ENCODE measurements at regions not wholly inside any gene's neighbourhood (a gene's known extent, or its start where the extent isn't known, plus 50 kb on each side); places are given as distances from the start of the nearest gene placed in this dataset.

GRCh38 chr3:113091417-113091816, 100.6 kb downstream of the GTPBP8 start (continued):
- no peak for TF ChIP-seq CTCF (conservative IDR thresholded peaks at IDR 0.05; ENCODE audit: low read depth, low read length)

GRCh38 chr3:113092746-113093145, 102.0 kb downstream of the GTPBP8 start:
- Histone ChIP-seq H3K4ac (ENCODE audit: low read depth, low read length) (no peak overlapping the region), H3K56ac (ENCODE audit: extremely low read depth, insufficient read depth, low read length) (no peak overlapping the region), H3K14ac (replicated peaks; ENCODE audit: low read depth, low read length) (no peak overlapping the region), H2AFZ (replicated peaks; ENCODE audit: low read length, poor library complexity) (no peak overlapping the region), H4K8ac (ENCODE audit: low read depth in 2 of 2, low read length in 2 of 2) (no peak overlapping the region), H2BK5ac (ENCODE audit: low read depth, low read length, poor library complexity, severe bottlenecking) (no peak overlapping the region), H3K4me3 (ENCODE audit: insufficient read depth, low read depth, low read length) (no peak overlapping the region), H4K20me1 (ENCODE audit: insufficient read depth, low read length) (no peaks in the 10 kb centered on the region), H3K9ac (ENCODE audit: low read depth, low read length) (no peak overlapping the region), H4K5ac (ENCODE audit: low read depth, low read length) (no peak overlapping the region), H3K9me3 (ENCODE audit: control insufficient read depth, insufficient read depth, low read length) (no peaks in the 10 kb centered on the region), H3K27ac (ENCODE audit: insufficient read depth, low read length) (no peak overlapping the region), H3K79me1 (ENCODE audit: low read depth in 1 of 2, low read length in 2 of 2) (no peaks in the 10 kb centered on the region), H3K9me1 (ENCODE audit: insufficient read depth, low read length) (peaks cover under 1% of the 10 kb centered on the region; the same call in 1 of the 2 replicates), H2BK20ac (ENCODE audit: low read depth, low read length) (no peak overlapping the region), H3K4me2 (ENCODE audit: low read depth, low read length) (no peak overlapping the region), H3K36me3 (ENCODE audit: control insufficient read depth, insufficient read depth, low read length) (no peaks in the 10 kb centered on the region), H2BK15ac (ENCODE audit: low read depth, low read length) (no peak overlapping the region), H2BK120ac (ENCODE audit: low read depth, low read length) (no peak overlapping the region), H3K23ac (ENCODE audit: low read depth, low read length) (no peak overlapping the region), H3K4me1 (ENCODE audit: control insufficient read depth, insufficient read depth, low read length) (peaks cover 6% of the 10 kb centered on the region), H4K91ac (ENCODE audit: insufficient read depth, low read depth, low read length) (no peak overlapping the region), H3K18ac (ENCODE audit: low read depth, low read length) (no peak overlapping the region), H3K27me3 (ENCODE audit: control insufficient read depth, insufficient read depth, low read length) (peaks cover 28% of the 10 kb centered on the region), H2AK9ac (replicated peaks; ENCODE audit: low read depth, low read length, poor library complexity) (no peak overlapping the region), H2AK5ac (ENCODE audit: low read depth, low read length) (no peak overlapping the region)
- CTCF ChIA-PET, result no interaction called here
- dilution Hi-C loops (cut with HindIII; ENCODE audit: low sequenced_read_pairs, unreplicated experiment), result no loop called here
- POLR2A ChIA-PET (ENCODE audit: unreplicated experiment), result no interaction called here
- TF ChIP-seq BHLHE40 (IDR thresholded peaks at IDR 0.05; ENCODE audit: low read depth, low read length) (no peak), MXI1 (IDR thresholded peaks at IDR 0.05; ENCODE audit: borderline replicate concordance, low read depth, low read length) (no peak), SMC3 (IDR thresholded peaks at IDR 0.05; ENCODE audit: low read depth, low read length) (no peak), RFX5 (IDR thresholded peaks at IDR 0.05; ENCODE audit: low read depth, low read length) (no peak), CTCF (conservative IDR thresholded peaks at IDR 0.05; ENCODE audit: low read depth, low read length) (no peak)
- BruUV-seq (replicated peaks), result no TSS peak
- ATAC-seq (ENCODE audit: low read depth) (no peak), DNase-seq (no peak)
- intact Hi-C loops (cut with micrococcal nuclease), result no loop called here
- in situ Hi-C loops (cut with MboI; ENCODE audit: low sequenced_read_pairs), result no loop called here
- WGBS, 2 experiments (ENCODE audit: extremely low coverage in 2 of 2, insufficient read length in 1 of 2), result no CpG with 5 or more reads among the region's 3 CpGs

Measured in IMR-90 (cell line).